ENCODE measurements at regions not wholly inside any gene's neighbourhood (a gene's known extent, or its start where the extent isn't known, plus 50 kb on each side); places are given as distances from the start of the nearest gene placed in this dataset.

DNA sequence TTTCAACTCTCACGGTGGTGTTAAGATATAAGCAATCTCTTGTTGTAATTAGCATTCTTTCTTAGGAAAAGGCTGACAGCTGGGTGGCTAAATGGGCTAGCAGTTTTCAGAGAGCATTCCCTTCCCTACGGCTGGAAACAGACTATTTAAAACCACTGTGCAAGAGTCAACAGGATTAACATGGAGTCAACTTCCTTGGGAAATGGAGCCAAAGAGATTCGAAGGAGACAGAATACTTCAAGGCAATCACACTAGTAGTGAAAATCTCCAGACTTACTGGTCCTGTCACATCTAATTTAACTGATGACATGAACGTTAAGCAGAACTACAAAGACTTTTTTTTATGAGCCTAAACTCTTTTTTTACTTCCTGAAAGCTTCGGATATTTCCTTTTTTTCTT lies 453.3 kb upstream of the ITGA1 start:
- H3K4me3 ChIP-seq (ENCODE audit: low read length) = no peak overlapping the region
- H3K27ac ChIP-seq (ENCODE audit: low read depth, low read length) = no peak overlapping the region
- H3K9me3 ChIP-seq (ENCODE audit: control insufficient read depth, insufficient read depth, low read length) = no peaks in the 10 kb centered on the region
- H3K4me2 ChIP-seq (ENCODE audit: low read length) = no peak overlapping the region
- TF ChIP-seq EZH2phosphoT487 (IDR thresholded peaks at IDR 0.05; ENCODE audit: borderline replicate concordance, low read length) = no peak
- TF ChIP-seq, protein P1, sequence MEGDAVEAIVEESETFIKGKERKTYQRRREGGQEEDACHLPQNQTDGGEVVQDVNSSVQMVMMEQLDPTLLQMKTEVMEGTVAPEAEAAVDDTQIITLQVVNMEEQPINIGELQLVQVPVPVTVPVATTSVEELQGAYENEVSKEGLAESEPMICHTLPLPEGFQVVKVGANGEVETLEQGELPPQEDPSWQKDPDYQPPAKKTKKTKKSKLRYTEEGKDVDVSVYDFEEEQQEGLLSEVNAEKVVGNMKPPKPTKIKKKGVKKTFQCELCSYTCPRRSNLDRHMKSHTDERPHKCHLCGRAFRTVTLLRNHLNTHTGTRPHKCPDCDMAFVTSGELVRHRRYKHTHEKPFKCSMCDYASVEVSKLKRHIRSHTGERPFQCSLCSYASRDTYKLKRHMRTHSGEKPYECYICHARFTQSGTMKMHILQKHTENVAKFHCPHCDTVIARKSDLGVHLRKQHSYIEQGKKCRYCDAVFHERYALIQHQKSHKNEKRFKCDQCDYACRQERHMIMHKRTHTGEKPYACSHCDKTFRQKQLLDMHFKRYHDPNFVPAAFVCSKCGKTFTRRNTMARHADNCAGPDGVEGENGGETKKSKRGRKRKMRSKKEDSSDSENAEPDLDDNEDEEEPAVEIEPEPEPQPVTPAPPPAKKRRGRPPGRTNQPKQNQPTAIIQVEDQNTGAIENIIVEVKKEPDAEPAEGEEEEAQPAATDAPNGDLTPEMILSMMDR (IDR thresholded peaks at IDR 0.05; ENCODE audit: low read depth, low read length, poor library complexity, severe bottlenecking) = no peak
- no peaks in the 10 kb centered on the region for H3K36me3 ChIP-seq (ENCODE audit: control insufficient read depth, low read length)
- no peaks in the 10 kb centered on the region for H3K79me2 ChIP-seq (ENCODE audit: control insufficient read depth, low read length)
- no peaks in the 10 kb centered on the region for H3F3A ChIP-seq (ENCODE audit: control insufficient read depth, insufficient read depth)
- H4K20me1 ChIP-seq (ENCODE audit: control insufficient read depth, insufficient read depth, low read depth, low read length) = no peaks in the 10 kb centered on the region
- H3K27me3 ChIP-seq (ENCODE audit: control insufficient read depth, low read length) = no peaks in the 10 kb centered on the region
- H3K4me1 ChIP-seq (ENCODE audit: control insufficient read depth, low read length) = no peaks in the 10 kb centered on the region
- H3K9me2 ChIP-seq (replicated peaks; ENCODE audit: control insufficient read depth, low read length) = no peaks in the 10 kb centered on the region

DNA sequence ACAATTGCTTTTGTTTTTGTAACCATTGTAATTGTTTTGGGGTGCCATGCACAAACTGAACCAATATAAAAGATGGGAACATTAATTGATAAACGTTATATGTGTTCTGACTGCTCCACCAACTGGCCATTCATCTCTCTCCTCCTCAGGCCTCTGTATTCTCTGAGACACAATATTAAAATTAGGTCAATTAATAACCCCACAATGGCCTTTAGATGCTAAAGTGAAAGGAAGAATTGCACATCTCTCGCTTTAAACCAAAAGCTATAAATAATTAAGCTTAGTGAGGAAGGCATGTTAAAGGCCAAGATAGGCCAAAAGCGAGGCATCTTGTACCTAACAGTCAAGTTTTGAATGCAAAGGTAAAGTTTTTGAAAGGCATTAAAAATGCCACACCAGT lies 448.4 kb upstream of the ITGA1 start:
- Histone ChIP-seq H3K4me2 (ENCODE audit: low read length) (no peak overlapping the region), H3K9me3 (ENCODE audit: control insufficient read depth, insufficient read depth, low read length) (no peaks in the 10 kb centered on the region), H3K27ac (ENCODE audit: low read depth, low read length) (no peak overlapping the region), H3K9me2 (replicated peaks; ENCODE audit: control insufficient read depth, low read length) (no peaks in the 10 kb centered on the region), H3K4me1 (ENCODE audit: control insufficient read depth, low read length) (peaks cover 4% of the 10 kb centered on the region), H3K4me3 (ENCODE audit: low read length) (no peak overlapping the region), H3K27me3 (ENCODE audit: control insufficient read depth, low read length) (no peaks in the 10 kb centered on the region), H4K20me1 (ENCODE audit: control insufficient read depth, insufficient read depth, low read depth, low read length) (no peaks in the 10 kb centered on the region), H3K79me2 (ENCODE audit: control insufficient read depth, low read length) (no peaks in the 10 kb centered on the region), H3F3A (ENCODE audit: control insufficient read depth, insufficient read depth) (no peaks in the 10 kb centered on the region), H3K36me3 (ENCODE audit: control insufficient read depth, low read length) (no peaks in the 10 kb centered on the region)
- TF ChIP-seq, protein P1 (IDR thresholded peaks at IDR 0.05; ENCODE audit: low read depth, low read length, poor library complexity, severe bottlenecking) = no peak
- no peak for TF ChIP-seq EZH2phosphoT487 (IDR thresholded peaks at IDR 0.05; ENCODE audit: borderline replicate concordance, low read length)

DNA sequence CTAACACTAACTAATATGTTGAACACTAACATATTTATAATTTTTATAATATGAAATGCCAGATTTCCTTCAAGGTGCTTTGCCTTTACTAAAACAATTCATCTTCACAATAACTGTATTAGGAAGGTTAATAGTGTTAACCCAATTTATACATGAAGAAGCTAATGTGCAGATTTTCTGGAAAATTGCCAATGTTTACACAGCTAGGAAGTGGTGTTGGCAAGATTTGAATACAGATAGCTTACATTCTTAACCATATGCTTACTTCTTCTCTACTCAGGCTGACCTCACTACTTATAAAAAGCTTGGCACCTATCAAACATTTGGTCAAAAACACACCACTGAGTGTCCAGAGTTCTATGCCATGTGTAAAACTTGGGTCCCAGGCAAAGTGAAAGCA lies 445.4 kb upstream of the ITGA1 start:
- Histone ChIP-seq H3F3A (ENCODE audit: control insufficient read depth, insufficient read depth) (no peaks in the 10 kb centered on the region), H3K4me3 (ENCODE audit: low read length) (no peak overlapping the region), H3K9me2 (replicated peaks; ENCODE audit: control insufficient read depth, low read length) (no peaks in the 10 kb centered on the region), H3K27me3 (ENCODE audit: control insufficient read depth, low read length) (no peaks in the 10 kb centered on the region), H4K20me1 (ENCODE audit: control insufficient read depth, insufficient read depth, low read depth, low read length) (no peaks in the 10 kb centered on the region), H3K36me3 (ENCODE audit: control insufficient read depth, low read length) (no peaks in the 10 kb centered on the region), H3K79me2 (ENCODE audit: control insufficient read depth, low read length) (no peaks in the 10 kb centered on the region), H3K27ac (ENCODE audit: low read depth, low read length) (no peak overlapping the region), H3K4me1 (ENCODE audit: control insufficient read depth, low read length) (peaks cover 4% of the 10 kb centered on the region), H3K4me2 (ENCODE audit: low read length) (no peak overlapping the region), H3K9me3 (ENCODE audit: control insufficient read depth, insufficient read depth, low read length) (no peaks in the 10 kb centered on the region)
- TF ChIP-seq EZH2phosphoT487 (IDR thresholded peaks at IDR 0.05; ENCODE audit: borderline replicate concordance, low read length) = no peak
- TF ChIP-seq, protein P1 (IDR thresholded peaks at IDR 0.05; ENCODE audit: low read depth, low read length, poor library complexity, severe bottlenecking) = no peak

Measured in DOHH2 (cell line).